ENCODE measurements at regions not wholly inside any gene's neighbourhood (a gene's known extent, or its start where the extent isn't known, plus 50 kb on each side); places are given as distances from the start of the nearest gene placed in this dataset.

DNA sequence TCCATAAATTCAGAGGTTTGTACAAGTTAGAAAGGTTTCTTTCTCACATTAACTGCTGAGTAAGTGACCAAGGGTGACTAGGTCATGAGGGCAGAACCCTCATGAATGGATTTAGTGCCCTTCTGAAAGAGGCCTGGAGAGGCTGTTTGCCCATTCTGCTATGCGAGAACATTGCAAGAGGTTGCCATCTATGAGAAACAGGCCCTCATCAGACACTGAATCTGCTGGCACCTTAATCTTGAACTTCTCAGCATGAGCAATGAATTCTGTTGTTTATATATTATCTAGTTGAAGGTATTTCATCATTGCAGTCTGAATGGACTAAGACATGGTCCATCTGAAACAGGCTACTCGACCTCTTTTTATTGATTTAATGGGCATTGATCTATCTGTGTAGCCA, 96.2 kb upstream of the GPRIN3 start:
- TF ChIP-seq ZNF644 (tag; IDR thresholded peaks at IDR 0.05; ENCODE audit: low read depth) (no peak), ZSCAN32 (CRISPR knock-in tag; IDR thresholded peaks at IDR 0.05) (no peak), SOX6 (IDR thresholded peaks at IDR 0.05) (no peak), POLR2AphosphoS5 (IDR thresholded peaks at IDR 0.05; ENCODE audit: control insufficient read depth, insufficient read depth, low read depth, low read length) (no peak), STAG1 (CRISPR knock-in tag; IDR thresholded peaks at IDR 0.05; ENCODE audit: borderline replicate concordance) (no peak), PML (IDR thresholded peaks at IDR 0.05; ENCODE audit: low read length) (no peak), ZNF408 (CRISPR knock-in tag; IDR thresholded peaks at IDR 0.05; ENCODE audit: low read depth) (no peak), CBX2 (IDR thresholded peaks at IDR 0.05; ENCODE audit: insufficient read depth, low read length, poor library complexity, severe bottlenecking) (no peak), E2F3 (CRISPR knock-in tag; IDR thresholded peaks at IDR 0.05) (no peak), TEAD2 (tag; IDR thresholded peaks at IDR 0.05) (no peak)
- TF ChIP-seq, protein P1, sequence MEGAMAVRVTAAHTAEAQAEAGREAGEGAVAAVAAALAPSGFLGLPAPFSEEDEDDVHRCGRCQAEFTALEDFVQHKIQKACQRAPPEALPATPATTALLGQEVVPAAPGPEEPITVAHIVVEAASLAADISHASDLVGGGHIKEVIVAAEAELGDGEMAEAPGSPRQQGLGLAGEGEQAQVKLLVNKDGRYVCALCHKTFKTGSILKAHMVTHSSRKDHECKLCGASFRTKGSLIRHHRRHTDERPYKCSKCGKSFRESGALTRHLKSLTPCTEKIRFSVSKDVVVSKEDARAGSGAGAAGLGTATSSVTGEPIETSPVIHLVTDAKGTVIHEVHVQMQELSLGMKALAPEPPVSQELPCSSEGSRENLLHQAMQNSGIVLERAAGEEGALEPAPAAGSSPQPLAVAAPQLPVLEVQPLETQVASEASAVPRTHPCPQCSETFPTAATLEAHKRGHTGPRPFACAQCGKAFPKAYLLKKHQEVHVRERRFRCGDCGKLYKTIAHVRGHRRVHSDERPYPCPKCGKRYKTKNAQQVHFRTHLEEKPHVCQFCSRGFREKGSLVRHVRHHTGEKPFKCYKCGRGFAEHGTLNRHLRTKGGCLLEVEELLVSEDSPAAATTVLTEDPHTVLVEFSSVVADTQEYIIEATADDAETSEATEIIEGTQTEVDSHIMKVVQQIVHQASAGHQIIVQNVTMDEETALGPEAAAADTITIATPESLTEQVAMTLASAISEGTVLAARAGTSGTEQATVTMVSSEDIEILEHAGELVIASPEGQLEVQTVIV (CRISPR knock-in tag; IDR thresholded peaks at IDR 0.05; ENCODE audit: borderline replicate concordance) = no peak
- TF ChIP-seq, protein P2, sequence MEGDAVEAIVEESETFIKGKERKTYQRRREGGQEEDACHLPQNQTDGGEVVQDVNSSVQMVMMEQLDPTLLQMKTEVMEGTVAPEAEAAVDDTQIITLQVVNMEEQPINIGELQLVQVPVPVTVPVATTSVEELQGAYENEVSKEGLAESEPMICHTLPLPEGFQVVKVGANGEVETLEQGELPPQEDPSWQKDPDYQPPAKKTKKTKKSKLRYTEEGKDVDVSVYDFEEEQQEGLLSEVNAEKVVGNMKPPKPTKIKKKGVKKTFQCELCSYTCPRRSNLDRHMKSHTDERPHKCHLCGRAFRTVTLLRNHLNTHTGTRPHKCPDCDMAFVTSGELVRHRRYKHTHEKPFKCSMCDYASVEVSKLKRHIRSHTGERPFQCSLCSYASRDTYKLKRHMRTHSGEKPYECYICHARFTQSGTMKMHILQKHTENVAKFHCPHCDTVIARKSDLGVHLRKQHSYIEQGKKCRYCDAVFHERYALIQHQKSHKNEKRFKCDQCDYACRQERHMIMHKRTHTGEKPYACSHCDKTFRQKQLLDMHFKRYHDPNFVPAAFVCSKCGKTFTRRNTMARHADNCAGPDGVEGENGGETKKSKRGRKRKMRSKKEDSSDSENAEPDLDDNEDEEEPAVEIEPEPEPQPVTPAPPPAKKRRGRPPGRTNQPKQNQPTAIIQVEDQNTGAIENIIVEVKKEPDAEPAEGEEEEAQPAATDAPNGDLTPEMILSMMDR (IDR thresholded peaks at IDR 0.05 in 2 of 3, conservative IDR thresholded peaks at IDR 0.05 in 1 of 3; ENCODE audit: insufficient read depth in 2 of 3, low read depth in 1 of 3, low read length in 3 of 3) = no peak
- TF ChIP-seq, protein P3, sequence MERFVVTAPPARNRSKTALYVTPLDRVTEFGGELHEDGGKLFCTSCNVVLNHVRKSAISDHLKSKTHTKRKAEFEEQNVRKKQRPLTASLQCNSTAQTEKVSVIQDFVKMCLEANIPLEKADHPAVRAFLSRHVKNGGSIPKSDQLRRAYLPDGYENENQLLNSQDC (CRISPR knock-in tag; IDR thresholded peaks at IDR 0.05) = no peak
